H9 (cell line): ENCODE measurements at regions not wholly inside any gene's neighbourhood (a gene's known extent, or its start where the extent isn't known, plus 50 kb on each side); places are given as distances from the start of the nearest gene placed in this dataset.

ENCODE experiments used
- DNase-seq: peaks from one replicate; pipeline ENCODE4 v3.0.0-alpha.2; 2017
- H2AFZ ChIP-seq: one replicate; pipeline ENCODE4 v1.6.1; 2013; ENCODE audit warnings: mild to moderate bottlenecking, low read length, control low read depth, moderate library complexity
- H2AK5ac ChIP-seq: 2 replicates; pipeline ENCODE4 v1.6.1; 2013; ENCODE audit warnings: low read length, control low read depth, mixed read lengths; ENCODE audit not compliant: insufficient read length
- H2BK120ac ChIP-seq: one replicate; pipeline ENCODE4 v1.6.1; 2013; ENCODE audit warnings: low read depth, mild to moderate bottlenecking, low read length, control low read depth, inconsistent platforms; ENCODE audit not compliant: poor library complexity, severe bottlenecking
- H2BK12ac ChIP-seq: 2 replicates; pipeline ENCODE4 v1.6.1; 2013; ENCODE audit warnings: low read length, control low read depth, mixed read lengths, low read depth; ENCODE audit not compliant: insufficient read length
- H2BK15ac ChIP-seq: 2 replicates; pipeline ENCODE4 v1.6.1; 2013; ENCODE audit warnings: low read depth, low read length, control low read depth
- H2BK20ac ChIP-seq: one replicate; pipeline ENCODE4 v1.6.1; 2013; ENCODE audit warnings: low read depth, mild to moderate bottlenecking, low read length, control low read depth, inconsistent platforms; ENCODE audit not compliant: poor library complexity, severe bottlenecking
- H2BK5ac ChIP-seq: 2 replicates; pipeline ENCODE4 v1.6.1; 2013; ENCODE audit warnings: low read length, control low read depth, mixed read lengths; ENCODE audit not compliant: insufficient read length
- H3K14ac ChIP-seq: 2 replicates; pipeline ENCODE4 v1.6.1; 2013; ENCODE audit warnings: low read length, control low read depth; ENCODE audit not compliant: insufficient read depth
- H3K18ac ChIP-seq: 2 replicates; pipeline ENCODE4 v1.6.1; 2013; ENCODE audit warnings: low read depth, mild to moderate bottlenecking, mixed read lengths, low read length, control low read depth; ENCODE audit not compliant: insufficient read length
- H3K23ac ChIP-seq: 2 replicates; pipeline ENCODE4 v1.6.1; 2013; ENCODE audit warnings: low read length, control low read depth, mixed read lengths, low read depth; ENCODE audit not compliant: insufficient read length
- H3K23me2 ChIP-seq: 2 replicates; pipeline ENCODE4 v1.6.1; 2013; ENCODE audit warnings: low read depth, mild to moderate bottlenecking, mixed read lengths, low read length, control low read depth; ENCODE audit not compliant: insufficient read length, poor library complexity, severe bottlenecking
- H3K27ac ChIP-seq: 2 replicates; pipeline ENCODE4 v1.5.1; 2013; ENCODE audit warnings: low read length, control low read depth, mixed read lengths, low read depth; ENCODE audit not compliant: insufficient read length
- H3K27me3 ChIP-seq: 2 replicates; pipeline ENCODE4 v1.6.1; 2013; ENCODE audit warnings: low read length, control low read depth, inconsistent platforms; ENCODE audit not compliant: insufficient read depth
- H3K4ac ChIP-seq: 2 replicates; pipeline ENCODE4 v1.6.1; 2013; ENCODE audit warnings: low read depth, mild to moderate bottlenecking, control low read depth, inconsistent platforms, low read length, moderate library complexity
- H3K4me1 ChIP-seq: 2 replicates; pipeline ENCODE4 v1.6.1; 2013; ENCODE audit warnings: low read length, control low read depth, inconsistent platforms; ENCODE audit not compliant: insufficient read depth
- H3K4me2 ChIP-seq: 2 replicates; pipeline ENCODE4 v1.6.1; 2013; ENCODE audit warnings: low read length, control low read depth, mixed read lengths; ENCODE audit not compliant: insufficient read length, insufficient read depth
- H3K56ac ChIP-seq: 2 replicates; pipeline ENCODE4 v1.6.1; 2013; ENCODE audit warnings: low read depth, mild to moderate bottlenecking, mixed read lengths, low read length, control low read depth; ENCODE audit not compliant: insufficient read length
- H3K79me1 ChIP-seq: 2 replicates; pipeline ENCODE4 v1.6.1; 2013; ENCODE audit warnings: low read depth, mild to moderate bottlenecking, moderate library complexity, low read length, control low read depth, inconsistent platforms; ENCODE audit not compliant: insufficient read depth, poor library complexity, severe bottlenecking
- H3K79me2 ChIP-seq: 2 replicates; pipeline ENCODE4 v1.6.1; 2013; ENCODE audit warnings: low read length, control low read depth, inconsistent platforms; ENCODE audit not compliant: insufficient read depth
- H3K9ac ChIP-seq: 2 replicates; pipeline ENCODE4 v1.6.1; 2013; ENCODE audit warnings: low read length, control low read depth, mixed read lengths; ENCODE audit not compliant: insufficient read length; ENCODE audit errors: extremely low read depth
- H3K9me3 ChIP-seq: one replicate; pipeline ENCODE4 v1.6.1; 2013; ENCODE audit warnings: low read depth, low read length, inconsistent platforms; ENCODE audit not compliant: control insufficient read depth
- H3T11ph ChIP-seq: one replicate; pipeline ENCODE4 v1.6.1; 2013; ENCODE audit warnings: mild to moderate bottlenecking, low read length, control low read depth, inconsistent platforms
- H4K20me1 ChIP-seq: one replicate; pipeline ENCODE4 v1.6.1; 2013; ENCODE audit not compliant: control insufficient read depth, insufficient read length, insufficient read depth
- H4K5ac ChIP-seq: 2 replicates; pipeline ENCODE4 v1.6.1; 2013; ENCODE audit warnings: low read depth, mild to moderate bottlenecking, mixed read lengths, low read length, control low read depth; ENCODE audit not compliant: insufficient read length
- H4K8ac ChIP-seq: replicated peaks from 2 replicates; pipeline ENCODE4 v1.6.1; 2013; ENCODE audit warnings: low read length, control low read depth, mixed read lengths, low read depth; ENCODE audit not compliant: insufficient read length
- H4K91ac ChIP-seq: 2 replicates; pipeline ENCODE4 v1.6.1; 2013; ENCODE audit warnings: low read depth, mild to moderate bottlenecking, moderate library complexity, mixed read lengths, low read length, control low read depth; ENCODE audit not compliant: insufficient read length
- H3K27ac Mint-ChIP-seq, 3 experiments: 2 replicates in 2 of 3; 3 replicates in 1 of 3; pipeline ENCODE4 v1.8.0; 2020 to 2021; ENCODE audit warnings: mixed read lengths in 3 of 3, mild to moderate bottlenecking in 1 of 3, moderate library complexity in 1 of 3
- H3K27me3 Mint-ChIP-seq: 2 replicates; pipeline ENCODE4 v1.8.0; 2021; ENCODE audit warnings: low read depth, mild to moderate bottlenecking, moderate library complexity, mixed read lengths
- H3K36me3 Mint-ChIP-seq, 3 experiments: 2 replicates in 2 of 3; 3 replicates in 1 of 3; pipeline ENCODE4 v1.8.0; 2020 to 2021; ENCODE audit warnings: low read depth in 3 of 3, mixed read lengths in 3 of 3; ENCODE audit not compliant: insufficient read depth in 1 of 3
- H3K4me1 Mint-ChIP-seq, 2 experiments: 2 replicates each; pipeline ENCODE4 v1.8.0; 2020; ENCODE audit warnings: mixed read lengths in 2 of 2
- H3K4me3 Mint-ChIP-seq, 2 experiments: 2 replicates in 1 of 2; 3 replicates in 1 of 2; pipeline ENCODE4 v1.8.0; 2020 to 2021; ENCODE audit warnings: mild to moderate bottlenecking in 2 of 2, mixed read lengths in 2 of 2, moderate library complexity in 1 of 2
- H3K9me3 Mint-ChIP-seq, 2 experiments: 2 replicates in 1 of 2; 3 replicates in 1 of 2; pipeline ENCODE4 v1.8.0; 2020; ENCODE audit warnings: mild to moderate bottlenecking in 2 of 2, mixed read lengths in 2 of 2, moderate library complexity in 1 of 2
- CTCF ChIP-seq: fragments of 200-600 bp; sonication (generic); conservative IDR thresholded peaks from 3 replicates; pipeline ENCODE4 v1.8.0; 2021; ENCODE audit warnings: antibody characterized with exemption, mild to moderate bottlenecking
- WGBS: extraction: QIAGEN DNeasy Blood & Tissue Kit; methylation state at CpG from one replicate; pipeline ENCODE4 v1.1.7; 2013; ENCODE audit warnings: missing lambda C conversion rate, low lambda C conversion rate, mixed read lengths; ENCODE audit not compliant: insufficient read length; ENCODE audit errors: extremely low coverage; 5-methylcytosine and 5-hydroxymethylcytosine counted together

- H4K91ac ChIP-seq = no peak overlapping the region
- no peaks in the 10 kb centered on the region for H3K23me2 ChIP-seq
- no peak overlapping the region for H2BK12ac ChIP-seq
- H4K8ac ChIP-seq = no peak overlapping the region
- H3K9me3 ChIP-seq = no peaks in the 10 kb centered on the region
- no peak overlapping the region for H3K4me3 Mint-ChIP-seq
- no peak overlapping the region for H2AK5ac ChIP-seq
- H3K18ac ChIP-seq = no peak overlapping the region
- H2BK15ac ChIP-seq = no peak overlapping the region
- no peak overlapping the region for H3K4ac ChIP-seq
- H3K4me1 ChIP-seq = no peaks in the 10 kb centered on the region
- no peak overlapping the region for H3T11ph ChIP-seq
- H4K20me1 ChIP-seq = no peaks in the 10 kb centered on the region
- H3K56ac ChIP-seq = no peak overlapping the region
- H4K5ac ChIP-seq = no peak overlapping the region
- no peaks in the 10 kb centered on the region for H3K27me3 ChIP-seq
- no peak for DNase-seq
- no peaks in the 10 kb centered on the region for H3K79me2 ChIP-seq
- H3K9me3 Mint-ChIP-seq = no peaks in the 10 kb centered on the region
- H3K4me1 Mint-ChIP-seq = 0 out of 4 replicates have a peak, but pooled peaks cover 0 to 2% of the 10 kb centered on the region in 2 experiments
- WGBS = no CpG with 5 or more reads among the region's 5 CpGs
- TF ChIP-seq CTCF = no peak
- H2BK120ac ChIP-seq = no peak overlapping the region
- no peak overlapping the region for H2BK20ac ChIP-seq
- H3K9ac ChIP-seq = no peak overlapping the region
- H2BK5ac ChIP-seq = no peak overlapping the region
- no peaks in the 10 kb centered on the region for H3K79me1 ChIP-seq
- no peak overlapping the region for H2AFZ ChIP-seq
- no peaks in the 10 kb centered on the region for H3K36me3 Mint-ChIP-seq
- no peaks in the 10 kb centered on the region; the same call in 1 of the 2 replicates for H3K27me3 Mint-ChIP-seq
- H3K27ac ChIP-seq = no peak overlapping the region
- H3K27ac Mint-ChIP-seq = no peak overlapping the region
- no peak overlapping the region for H3K4me2 ChIP-seq
- H3K23ac ChIP-seq = no peak overlapping the region
- no peak overlapping the region for H3K14ac ChIP-seq
Observed at GRCh38 chr3:80355144-80355543, 587.3 kb upstream of the ROBO1 start.
